Uterus (tissue), 3 donors: ENCODE measurements at regions not wholly inside any gene's neighbourhood (a gene's known extent, or its start where the extent isn't known, plus 50 kb on each side); places are given as distances from the start of the nearest gene placed in this dataset.

ENCODE experiments used
- DNase-seq, 2 donors: peaks; one replicate each; pipeline ENCODE4 v3.0.0-alpha.2; 2019 to 2020
- H3K27ac ChIP-seq, 2 donors: fragments of 200-600 bp; sonication (generic); 1 replicate in 1 of 2; 2 replicates in 1 of 2; pipeline ENCODE4 v1.5.1; 2016 to 2018
- H3K27me3 ChIP-seq, 2 donors: fragments of 200-600 bp; sonication (generic); one replicate each; pipeline ENCODE4 v1.5.1; 2018 to 2019; ENCODE audit warnings: control low read depth in 1 of 2
- H3K36me3 ChIP-seq, 2 donors: fragments of 200-600 bp; sonication (generic); one replicate each; pipeline ENCODE4 v1.5.1; 2019; ENCODE audit warnings: control low read depth in 1 of 2
- H3K4me1 ChIP-seq, 2 donors: fragments of 200-600 bp; sonication (generic); one replicate each; pipeline ENCODE4 v1.5.1; 2018 to 2019; ENCODE audit warnings: control low read depth in 1 of 2
- H3K4me3 ChIP-seq, 2 donors: fragments of 200-600 bp; sonication (generic); 1 replicate in 1 of 2; 2 replicates in 1 of 2; pipeline ENCODE4 v1.5.1; 2018 to 2019; ENCODE audit warnings: mild to moderate bottlenecking in 1 of 2
- H3K9me3 ChIP-seq, 2 donors: fragments of 200-600 bp; sonication (generic); one replicate each; pipeline ENCODE4 v1.5.1; 2019; ENCODE audit warnings: control low read depth in 1 of 2
- CTCF ChIP-seq, 4 experiments: fragments of 200-600 bp in 2 of 4; fragments of 450-650 bp in 2 of 4; sonication (generic) in 2 of 4; IDR thresholded peaks; one replicate each; pipeline ENCODE4 v1.5.1; 2016 to 2019; ENCODE audit warnings: antibody characterized with exemption in 4 of 4, mild to moderate bottlenecking in 2 of 4, moderate library complexity in 1 of 4
- POLR2A ChIP-seq, 2 donors: fragments of 450-650 bp; IDR thresholded peaks; one replicate each; pipeline ENCODE4 v1.6.1; 2016; ENCODE audit warnings: antibody characterized with exemption in 2 of 2, mild to moderate bottlenecking in 1 of 2, moderate library complexity in 1 of 2
- intact Hi-C: fragments of 100-400 bp; cut with DNase I; formaldehyde crosslinking; loops from one replicate; pipeline ENCODE4 v1.15.1; 2023; ENCODE audit warnings: low total_unique reads
- donor health status: DM: yes; HTN: yes; CAD: no.

DNA sequence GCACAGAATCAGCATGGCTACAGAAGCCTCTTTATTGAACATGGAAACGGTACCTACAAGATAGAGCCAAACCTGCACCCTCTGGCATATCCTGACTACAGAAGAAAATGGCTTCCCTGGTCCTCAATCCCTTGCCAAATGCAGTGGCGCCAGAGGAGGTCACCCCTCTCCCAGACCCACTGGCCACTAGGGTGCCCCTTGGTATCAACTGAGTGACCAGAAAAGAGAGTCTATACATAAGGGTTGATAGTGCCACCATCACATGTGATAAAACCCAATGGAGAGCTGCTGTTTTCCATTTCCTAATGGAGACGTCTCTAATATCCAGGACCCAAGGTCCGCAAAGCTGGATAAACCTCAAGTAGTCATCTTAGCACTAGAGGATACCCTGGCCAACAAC is 52.7 kb upstream of the ALK start:
- Histone ChIP-seq H3K27me3 (no peaks in the 10 kb centered on the region), H3K4me1 (no peaks in the 10 kb centered on the region), H3K9me3 (no peaks in the 10 kb centered on the region), H3K36me3 (no peaks in the 10 kb centered on the region), H3K4me3 (no peak overlapping the region), H3K27ac (no peak overlapping the region)
- no peak for DNase-seq
- intact Hi-C loops: no loop called here
- TF ChIP-seq POLR2A (IDR thresholded peaks at IDR 0.05): no peak
- no peak for TF ChIP-seq CTCF (IDR thresholded peaks at IDR 0.05)

DNA sequence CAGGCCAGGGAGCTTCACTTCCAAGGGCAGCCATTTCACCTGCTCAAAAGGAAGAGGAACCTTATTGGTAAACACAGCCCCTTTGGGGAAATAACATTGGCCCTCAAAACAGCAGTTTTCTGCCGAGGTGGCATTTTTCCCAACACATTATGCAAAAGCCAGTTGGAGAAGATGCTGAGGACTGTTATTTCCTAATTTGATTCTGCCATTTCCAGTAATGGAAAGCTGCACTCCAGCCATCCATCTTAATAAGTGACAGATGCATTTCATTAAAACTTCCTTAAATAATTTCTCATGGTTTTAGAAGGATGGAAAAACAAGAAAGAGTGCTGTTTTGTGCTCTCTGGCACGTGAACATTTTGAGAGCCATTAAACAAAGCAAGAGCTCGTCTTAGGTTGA is 55.9 kb upstream of the ALK start:
- Histone ChIP-seq H3K27ac (no peak overlapping the region), H3K36me3 (no peaks in the 10 kb centered on the region), H3K27me3 (no peaks in the 10 kb centered on the region), H3K9me3 (no peaks in the 10 kb centered on the region), H3K4me3 (no peak overlapping the region), H3K4me1 (no peaks in the 10 kb centered on the region)
- intact Hi-C loops: no loop called here
- no peak for TF ChIP-seq POLR2A (IDR thresholded peaks at IDR 0.05)
- no peak for TF ChIP-seq CTCF (IDR thresholded peaks at IDR 0.05)
- no peak for DNase-seq

DNA sequence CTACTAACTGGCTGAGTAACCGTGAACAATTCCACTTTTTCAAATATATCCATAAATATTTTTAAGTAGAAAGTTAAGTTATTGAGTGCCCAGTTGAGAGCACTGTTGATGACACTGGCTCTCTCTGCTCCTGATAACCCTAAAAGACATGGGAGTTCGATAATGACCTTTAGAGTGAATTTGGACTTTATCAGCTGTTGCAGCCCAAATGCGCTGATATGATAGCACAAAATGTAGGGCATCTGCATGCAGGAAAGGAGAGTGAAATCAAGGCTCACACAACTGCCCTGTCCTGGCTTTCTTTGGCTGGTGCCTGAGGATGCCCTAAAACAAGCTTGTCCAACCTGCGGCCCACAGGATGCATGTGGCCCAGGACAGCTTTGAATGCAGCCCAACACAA is 60.0 kb upstream of the ALK start:
- Histone ChIP-seq H3K4me3 (no peak overlapping the region), H3K27me3 (no peaks in the 10 kb centered on the region), H3K36me3 (no peaks in the 10 kb centered on the region), H3K4me1 (no peaks in the 10 kb centered on the region), H3K27ac (no peak overlapping the region), H3K9me3 (no peaks in the 10 kb centered on the region)
- intact Hi-C loops: no loop called here
- TF ChIP-seq POLR2A (IDR thresholded peaks at IDR 0.05) (no peak), CTCF (IDR thresholded peaks at IDR 0.05) (no peak)
- DNase-seq: no peak

DNA sequence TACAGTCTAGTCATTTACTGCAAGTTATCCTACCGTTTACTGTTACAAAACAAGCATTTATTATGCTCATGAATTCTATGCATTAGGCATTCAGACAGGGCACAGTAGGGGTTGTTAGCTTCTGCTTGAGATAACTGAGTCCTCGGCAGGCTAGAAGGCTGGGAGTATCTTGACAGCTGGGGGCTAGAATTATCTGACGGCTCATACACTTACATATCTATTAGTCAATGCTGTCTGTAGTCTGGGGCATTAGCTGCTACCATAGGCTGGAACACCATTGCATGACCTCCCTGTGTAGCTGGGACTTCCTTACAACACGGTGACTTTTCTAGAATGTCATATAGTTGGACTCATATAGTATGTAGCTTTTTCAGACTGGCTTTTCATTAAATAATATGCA is 61.9 kb upstream of the ALK start:
- H3K4me1 ChIP-seq: no peaks in the 10 kb centered on the region
- H3K27ac ChIP-seq: no peak overlapping the region
- H3K36me3 ChIP-seq: no peaks in the 10 kb centered on the region
- H3K4me3 ChIP-seq: no peak overlapping the region
- no peak for DNase-seq
- TF ChIP-seq POLR2A (IDR thresholded peaks at IDR 0.05) (no peak), CTCF (IDR thresholded peaks at IDR 0.05) (no peak)
- H3K27me3 ChIP-seq: no peaks in the 10 kb centered on the region
- intact Hi-C loops: no loop called here
- no peaks in the 10 kb centered on the region for H3K9me3 ChIP-seq

- TF ChIP-seq CTCF (IDR thresholded peaks at IDR 0.05) (no peak), POLR2A (IDR thresholded peaks at IDR 0.05) (no peak)
- H3K9me3 ChIP-seq: no peaks in the 10 kb centered on the region
- H3K27ac ChIP-seq: no peak overlapping the region
- intact Hi-C loops: no loop called here
- no peaks in the 10 kb centered on the region for H3K27me3 ChIP-seq
- no peak overlapping the region for H3K4me3 ChIP-seq
- H3K4me1 ChIP-seq: no peaks in the 10 kb centered on the region
- no peaks in the 10 kb centered on the region for H3K36me3 ChIP-seq
- DNase-seq: no peak
These were observed 65.8 kb upstream of the ALK start for GRCh38 chr2:29987146-29987545.
